ENCODE measurements at regions not wholly inside any gene's neighbourhood (a gene's known extent, or its start where the extent isn't known, plus 50 kb on each side); places are given as distances from the start of the nearest gene placed in this dataset.

DNA sequence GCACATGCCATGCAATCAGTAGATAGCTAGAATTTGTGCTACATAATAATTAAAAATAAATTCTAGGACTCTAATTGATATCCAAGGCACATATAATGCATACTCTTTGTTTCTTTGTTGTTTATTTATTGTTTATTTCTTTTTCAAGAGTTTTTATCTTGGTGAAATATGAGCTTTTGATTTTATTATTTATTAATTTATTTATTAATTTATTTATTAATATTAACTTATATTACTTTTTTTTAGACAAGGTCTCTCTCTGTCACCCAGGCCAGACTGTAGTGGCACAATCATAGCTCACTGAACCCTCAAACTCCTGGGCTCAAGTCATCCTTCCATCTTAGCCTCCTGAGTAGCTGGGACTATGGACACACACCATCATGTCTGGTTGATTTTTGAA lies 519.9 kb downstream of the HAO1 start:
- no peak for ATAC-seq

DNA sequence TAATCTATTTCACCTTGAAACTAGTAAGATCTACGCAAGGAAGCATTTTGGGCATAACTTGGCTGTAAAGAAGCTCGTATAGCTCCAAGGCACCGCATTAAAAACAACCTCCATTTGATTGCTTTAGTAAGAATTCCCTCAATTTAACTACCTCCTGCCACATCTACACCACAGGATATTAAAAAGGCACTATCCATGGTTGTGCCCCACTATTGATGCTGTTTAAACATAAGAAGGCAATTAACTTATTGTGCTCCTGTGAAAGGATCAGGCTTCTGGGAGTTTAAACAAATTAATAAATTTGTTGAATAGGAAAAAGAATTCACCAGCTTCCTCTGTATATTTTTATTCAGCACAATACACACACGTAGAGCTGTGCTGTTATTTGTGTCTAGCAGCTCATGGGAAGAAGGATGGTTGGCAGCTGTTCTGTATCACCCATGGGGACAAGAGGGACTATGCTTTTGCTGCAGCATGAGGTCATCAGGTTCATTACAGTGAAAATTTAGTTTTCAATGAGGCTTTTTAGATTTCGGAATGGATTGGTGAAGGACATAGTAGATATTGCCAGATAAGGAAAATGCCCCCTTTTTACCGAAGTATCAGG lies 513.3 kb downstream of the HAO1 start:
- ATAC-seq = no peak

DNA sequence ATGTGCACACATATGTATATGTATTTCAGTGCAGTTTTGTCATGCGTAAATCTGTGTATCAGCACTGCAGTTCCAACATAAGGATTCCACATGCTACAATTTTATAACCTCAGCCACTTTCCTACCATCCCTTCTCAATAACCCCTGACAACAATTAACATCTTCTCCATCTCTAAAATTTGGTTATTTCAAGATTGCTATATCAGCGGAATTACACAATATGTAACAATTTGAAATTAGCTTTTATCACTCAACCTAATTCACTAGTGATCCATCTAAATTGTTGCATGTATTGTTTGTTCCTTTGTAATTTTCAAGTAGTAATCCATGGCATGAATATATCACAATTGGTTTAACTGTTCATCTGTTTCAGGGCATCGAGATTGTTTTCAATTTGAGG lies 511.3 kb downstream of the HAO1 start:
- ATAC-seq = no peak

DNA sequence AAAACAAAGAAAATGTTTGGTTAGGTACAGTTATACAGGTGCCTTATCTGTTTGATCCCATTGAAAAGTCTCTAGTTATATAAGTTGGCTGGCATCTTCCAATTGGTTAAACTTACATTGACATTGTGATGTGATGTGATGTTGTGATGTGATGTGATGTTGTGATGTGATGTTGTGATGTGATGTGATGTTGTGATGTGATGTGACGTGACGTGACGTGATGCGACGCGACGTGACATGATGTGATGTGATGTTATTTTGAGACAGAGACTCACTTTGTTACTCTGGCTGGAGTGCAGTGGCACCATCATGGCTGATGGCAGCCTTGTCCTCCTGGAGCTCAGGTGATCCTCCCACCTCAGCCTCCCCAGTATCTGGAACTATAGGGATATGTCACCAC lies 507.6 kb downstream of the HAO1 start:
- ATAC-seq = no peak

DNA sequence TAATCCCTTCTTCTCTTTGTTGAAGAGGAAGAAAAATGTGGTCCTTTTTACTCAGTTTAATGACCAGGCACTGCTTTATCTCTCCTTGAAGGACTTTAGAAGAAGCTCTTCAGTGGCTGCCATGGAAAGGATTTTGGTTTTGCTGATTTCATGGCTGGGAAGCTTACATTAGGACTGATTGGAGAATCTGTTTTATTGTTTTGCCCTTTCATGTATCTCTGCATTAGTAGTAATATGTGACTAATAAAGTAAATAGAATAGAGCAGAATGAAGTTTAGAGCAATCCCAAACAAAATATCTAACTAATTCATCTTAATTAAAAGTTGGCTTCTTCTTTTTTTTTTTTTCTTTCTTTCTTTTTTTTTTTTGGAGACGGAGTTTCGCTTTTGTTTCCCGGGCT lies 502.9 kb downstream of the HAO1 start:
- no peak for ATAC-seq

DNA sequence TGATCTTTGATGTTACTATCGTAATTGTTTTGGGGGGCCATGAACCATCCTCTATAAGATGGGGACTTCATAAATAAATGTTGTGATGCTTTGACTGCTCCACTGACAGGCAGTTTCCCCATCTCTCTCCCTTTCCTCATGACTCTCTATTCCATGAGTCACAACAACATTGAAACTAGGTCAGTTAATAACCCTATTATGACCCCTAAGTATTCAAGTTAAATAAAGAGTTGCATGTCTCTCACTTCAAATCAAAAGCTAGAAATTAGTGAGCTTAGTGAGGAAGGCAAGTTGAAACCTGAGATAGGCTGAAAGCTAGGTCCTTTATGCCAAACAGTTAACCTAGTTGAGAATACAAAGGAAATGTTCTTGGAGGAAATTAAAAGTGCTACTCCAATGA lies 491.0 kb downstream of the HAO1 start:
- ATAC-seq = peak; percentile 22

DNA sequence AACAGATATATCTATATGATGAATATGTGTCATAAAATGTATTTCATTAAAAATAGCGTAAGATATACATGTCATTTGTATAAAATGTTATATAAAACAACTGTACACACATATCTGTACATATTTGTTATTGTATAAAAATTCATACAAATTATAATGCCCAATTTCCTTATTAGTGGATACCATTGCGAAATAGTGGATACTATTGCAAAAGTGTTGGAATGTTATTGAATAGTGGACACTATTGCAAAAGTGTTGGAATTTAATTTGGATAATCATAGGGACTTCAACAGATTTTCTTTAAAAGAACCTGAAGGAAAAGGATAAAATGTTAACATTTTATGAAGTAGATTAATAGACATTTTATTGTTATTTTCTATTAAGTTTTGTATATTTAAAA lies 487.4 kb downstream of the HAO1 start:
- no peak for ATAC-seq

DNA sequence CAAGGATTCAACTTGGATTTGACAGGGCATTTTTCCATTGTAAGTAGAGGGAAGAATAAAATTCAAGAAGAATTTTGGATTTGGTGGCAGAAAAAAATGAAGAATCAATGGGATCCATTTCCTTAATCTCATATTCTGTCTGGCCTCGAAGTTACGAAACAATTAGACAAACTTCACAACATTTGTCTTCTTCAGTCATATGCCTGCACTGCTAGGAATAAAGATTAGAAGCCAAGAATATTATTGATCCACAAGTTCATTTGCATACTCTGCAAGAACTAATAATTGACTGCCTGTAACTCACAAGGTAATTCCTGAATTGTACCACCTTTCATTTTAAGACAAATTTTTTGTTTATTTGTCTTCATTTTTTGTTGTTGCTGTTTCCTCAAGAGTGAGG lies 486.2 kb downstream of the HAO1 start:
- no peak for ATAC-seq

DNA sequence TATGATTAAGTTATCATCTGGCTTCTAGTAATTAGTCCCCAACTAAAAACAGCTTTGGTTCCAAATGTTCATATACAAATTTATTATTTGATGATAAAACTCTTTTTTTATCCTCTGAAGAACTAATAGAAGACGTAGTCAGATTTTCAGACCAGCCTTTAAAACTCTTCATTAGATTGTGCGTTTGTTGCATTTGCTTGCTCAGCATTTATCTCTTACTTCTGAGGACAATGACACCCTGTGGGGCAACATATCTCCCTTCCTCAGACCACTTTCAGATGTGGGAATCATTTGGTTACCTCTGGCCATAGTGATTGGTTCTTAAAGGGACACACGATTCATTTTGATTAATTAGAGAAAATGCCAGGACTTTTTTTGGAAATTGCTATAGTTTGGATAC lies 481.8 kb downstream of the HAO1 start:
- ATAC-seq = no peak

DNA sequence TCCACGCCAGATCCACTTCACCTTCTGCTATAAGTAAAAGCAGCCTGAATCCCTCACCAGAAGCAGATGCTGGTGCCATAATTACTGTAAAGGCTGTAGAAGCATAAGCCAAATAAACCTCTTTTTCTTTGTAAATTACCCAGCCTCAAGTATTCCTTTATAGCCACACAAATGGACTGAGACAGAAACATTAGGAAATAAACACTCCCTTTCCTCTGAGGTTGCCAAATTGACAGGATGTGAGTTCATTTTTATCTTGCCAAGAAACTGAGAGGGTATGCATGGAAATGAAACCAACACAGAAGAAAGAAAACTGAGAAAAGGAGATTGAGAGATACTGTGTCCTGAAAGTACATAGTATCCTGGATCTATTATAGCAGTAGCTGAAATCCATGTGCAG lies 481.2 kb downstream of the HAO1 start:
- no peak for ATAC-seq

DNA sequence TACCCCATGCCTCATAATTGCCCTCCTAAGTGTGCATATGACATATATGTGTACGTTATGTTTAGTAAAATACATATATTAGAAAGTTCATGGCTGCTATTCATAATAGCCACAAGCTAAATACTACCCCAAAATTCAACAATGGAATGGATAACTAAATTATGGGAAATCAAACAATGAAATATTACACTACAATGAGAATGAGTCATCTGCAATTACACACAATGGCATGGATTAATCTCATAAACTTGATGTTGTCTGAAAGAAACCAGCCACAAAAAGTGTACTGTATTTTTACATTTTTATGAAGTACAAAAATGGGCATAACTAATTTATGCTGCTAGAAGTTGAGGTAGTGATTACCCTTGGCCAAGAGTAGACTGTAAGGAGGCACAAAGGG lies 477.0 kb downstream of the HAO1 start:
- ATAC-seq = no peak

DNA sequence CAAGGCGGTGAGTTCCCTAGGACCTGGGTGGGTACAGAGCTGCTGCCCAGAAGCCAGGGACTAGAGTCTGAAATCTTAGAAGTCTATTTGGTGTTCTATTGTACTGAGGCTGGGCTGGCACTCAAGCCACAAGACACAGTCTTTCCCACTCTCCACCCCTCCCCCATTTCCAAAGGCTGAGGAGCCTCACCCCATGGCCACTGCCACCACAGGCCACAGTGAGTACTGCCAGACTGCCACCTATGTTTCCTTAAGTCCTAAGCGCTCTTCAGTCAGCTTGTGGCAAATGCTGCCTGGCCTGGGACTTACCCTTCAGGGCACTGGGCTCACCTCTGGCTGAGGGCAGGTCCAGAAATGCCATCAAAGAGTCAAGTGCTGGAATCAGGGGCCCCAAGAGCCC lies 469.3 kb downstream of the HAO1 start:
- ATAC-seq = no peak

DNA sequence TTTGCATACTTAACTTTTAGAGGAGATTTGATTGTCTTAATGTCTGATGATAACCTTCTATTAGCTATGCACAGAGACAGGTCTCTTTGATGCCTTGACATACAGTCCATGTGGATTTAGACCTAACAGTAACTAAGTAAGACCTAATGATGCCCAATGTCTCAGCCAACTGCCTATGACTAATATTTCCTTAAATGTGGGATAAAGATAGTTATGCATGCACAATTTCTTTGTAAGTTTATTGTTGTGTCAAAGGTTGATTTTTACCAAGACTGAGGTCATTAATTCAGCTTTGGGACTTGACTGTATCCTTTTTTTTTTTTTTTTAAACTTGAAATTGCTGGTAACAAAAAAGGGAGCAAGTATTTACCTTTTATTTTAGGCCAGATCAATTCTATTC lies 450.0 kb downstream of the HAO1 start:
- ATAC-seq = no peak

DNA sequence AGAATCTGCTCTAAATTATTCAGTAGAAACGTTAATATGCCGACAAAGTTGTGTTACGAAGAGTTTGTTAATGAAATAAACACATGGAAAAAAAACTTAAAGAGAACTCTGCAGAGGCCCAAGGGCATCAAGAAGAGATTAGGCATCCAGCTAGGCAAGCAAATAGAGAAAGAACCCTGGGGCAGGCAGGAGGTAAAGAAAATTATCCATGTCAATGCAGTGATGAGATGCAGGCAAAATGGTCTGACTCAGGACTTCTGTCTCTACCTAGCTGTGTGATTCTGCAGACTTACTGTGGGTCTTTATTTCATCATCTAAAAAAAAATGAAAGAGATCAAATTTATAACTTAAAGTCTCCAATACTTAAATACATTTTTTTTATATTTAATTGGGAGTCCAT lies 448.0 kb downstream of the HAO1 start:
- no peak for ATAC-seq

DNA sequence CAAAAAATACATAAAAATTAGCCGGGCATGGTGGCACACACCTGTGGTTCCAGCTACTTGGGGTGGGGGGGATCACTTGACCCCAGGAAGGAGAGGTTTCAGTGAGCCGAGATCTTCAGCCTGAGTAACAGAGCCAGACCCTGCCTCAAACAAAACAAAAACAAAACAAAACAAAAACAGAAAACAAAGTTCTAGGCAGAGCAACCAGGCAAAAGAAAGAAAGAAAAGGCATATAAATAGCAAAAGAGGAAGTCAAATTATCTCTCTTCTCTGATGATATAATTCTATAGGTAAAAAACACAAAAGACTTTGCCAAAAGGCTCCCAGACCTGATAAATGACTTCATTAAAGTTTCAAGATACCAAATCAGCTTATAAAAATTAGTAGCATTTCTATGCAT lies 446.9 kb downstream of the HAO1 start:
- no peak for ATAC-seq

DNA sequence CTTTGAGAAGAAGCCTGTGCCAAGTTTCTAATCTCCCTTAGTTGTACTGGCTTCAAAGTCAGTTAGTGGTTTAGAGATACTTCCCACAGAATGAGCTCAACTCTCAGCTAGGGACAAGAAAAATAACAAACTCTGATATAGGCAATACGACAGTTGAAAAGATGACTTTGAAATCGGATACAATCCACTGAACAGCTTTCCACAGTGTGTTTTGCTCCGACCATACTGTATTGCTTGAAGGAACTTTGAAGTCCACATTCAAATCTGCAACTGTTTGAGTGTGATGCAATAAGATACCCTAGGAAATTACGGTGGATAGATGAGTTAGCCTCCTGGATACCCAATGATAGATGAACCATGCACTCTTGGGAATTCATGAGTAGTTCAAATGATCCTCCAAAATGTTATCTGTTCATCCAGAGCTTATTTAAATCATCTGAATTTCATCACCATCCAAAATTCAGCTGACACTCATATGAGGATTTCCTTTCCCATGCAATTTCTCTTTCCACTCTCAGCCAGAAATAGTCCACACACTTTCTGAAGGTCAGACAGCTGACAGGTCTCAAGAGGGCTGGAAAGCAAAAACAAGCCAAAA lies 443.8 kb downstream of the HAO1 start:
- no peak for ATAC-seq

DNA sequence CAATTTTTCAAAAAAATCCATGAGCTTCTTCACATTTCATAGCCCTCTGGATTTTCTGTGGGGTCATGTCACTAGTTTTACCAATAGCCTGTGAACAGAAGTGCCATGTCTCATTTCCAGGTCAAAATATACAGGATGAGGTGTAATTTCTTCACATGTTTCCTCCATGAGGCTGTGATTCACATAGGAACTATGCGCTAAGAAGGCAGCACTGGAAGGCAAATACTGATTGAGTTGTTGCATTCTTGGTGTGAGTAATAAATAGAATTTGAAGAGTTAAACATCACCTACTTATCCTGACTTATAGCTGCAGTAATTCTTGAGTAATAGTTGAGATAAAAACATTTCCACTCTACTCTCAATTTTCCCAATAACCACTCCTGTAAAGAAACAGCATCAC lies 442.3 kb downstream of the HAO1 start:
- ATAC-seq = peak; percentile 25

DNA sequence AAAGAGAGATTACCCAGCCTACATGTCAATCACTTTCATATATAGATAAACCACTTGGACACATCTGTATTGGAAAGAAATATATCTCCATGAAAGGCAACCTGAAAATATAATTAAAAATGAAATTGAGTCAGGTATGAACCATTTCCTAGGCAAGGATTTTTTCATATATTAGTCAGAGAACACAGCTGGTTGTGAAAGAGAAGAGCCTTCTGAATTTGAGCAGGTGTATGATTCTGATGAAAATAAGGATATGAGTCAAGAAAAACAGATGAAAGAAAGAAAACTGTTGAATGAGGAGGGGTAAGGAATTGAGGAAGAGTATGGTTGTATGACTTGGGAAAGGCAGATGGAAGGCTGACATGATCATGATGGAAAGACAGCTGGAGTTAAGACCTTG lies 441.1 kb downstream of the HAO1 start:
- ATAC-seq = no peak

DNA sequence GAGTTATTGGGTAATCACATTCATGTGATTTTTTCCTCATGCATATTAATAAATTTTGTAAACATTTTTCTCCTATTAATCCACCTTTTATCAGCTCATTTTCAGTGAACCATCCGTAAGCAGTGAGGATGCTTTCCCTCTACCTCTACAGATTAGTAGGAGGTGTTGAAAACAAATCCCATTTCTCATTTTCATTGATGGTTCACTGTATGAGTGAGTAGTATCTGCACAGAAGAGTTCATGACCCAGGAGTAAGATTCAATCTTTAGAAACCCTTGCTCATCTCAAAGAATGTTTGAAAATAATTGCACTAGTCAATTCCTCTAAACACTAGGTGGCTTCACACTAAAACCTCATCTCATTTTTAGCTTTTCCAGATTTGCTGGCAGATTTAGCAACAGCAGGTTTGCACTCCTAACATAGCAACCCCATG lies 440.0 kb downstream of the HAO1 start:
- no peak for ATAC-seq

DNA sequence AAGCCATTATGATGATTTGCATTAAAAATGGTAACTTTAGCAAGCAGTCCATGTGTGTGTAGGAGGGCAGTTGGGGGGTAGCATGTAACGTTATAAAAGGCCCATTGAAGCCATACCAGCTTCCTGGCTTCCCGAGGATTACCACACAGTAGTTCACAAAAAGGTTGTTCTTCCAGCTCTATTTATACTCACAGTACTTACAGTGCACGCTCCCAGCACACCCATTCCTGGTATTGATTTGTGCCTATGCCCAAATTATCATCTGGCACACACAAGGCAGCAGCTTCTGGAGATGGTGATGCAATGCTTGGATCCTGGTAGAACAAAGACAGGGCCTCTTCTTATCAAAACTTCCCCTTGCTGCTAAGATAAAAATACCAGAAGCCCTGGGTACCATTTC lies 436.8 kb downstream of the HAO1 start:
- ATAC-seq = no peak

DNA sequence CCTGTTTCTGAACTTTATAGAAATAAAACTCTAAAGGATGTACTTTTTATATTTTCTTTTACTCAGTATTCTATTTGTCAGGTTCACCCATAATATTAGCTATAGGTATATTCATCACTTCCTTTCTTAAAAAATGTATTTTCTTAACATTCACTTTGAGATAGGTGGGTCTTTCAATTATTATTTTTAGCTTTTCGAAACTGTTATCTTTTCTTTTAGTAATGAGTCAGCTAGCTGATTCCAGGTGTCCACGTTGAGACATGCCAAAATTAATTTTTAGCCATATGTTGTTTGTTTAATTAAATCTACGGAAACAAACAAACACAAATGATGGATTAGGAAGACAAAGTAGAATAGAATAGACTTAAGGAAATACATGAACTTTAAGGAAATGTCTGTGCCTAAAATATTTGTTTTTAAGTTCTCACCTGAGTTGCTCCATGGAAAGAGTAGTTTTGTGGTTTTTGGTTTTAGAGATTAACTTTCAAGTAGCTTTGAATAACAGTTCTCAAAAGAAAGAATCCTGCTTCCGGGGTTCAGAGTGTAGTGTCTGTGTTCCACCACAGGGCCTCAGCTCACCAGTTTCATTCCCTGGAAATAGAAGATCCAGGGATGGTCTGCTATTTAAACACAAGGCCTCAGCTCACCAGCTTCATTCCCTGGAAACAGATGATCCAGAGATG lies 435.0 kb downstream of the HAO1 start:
- no peak for ATAC-seq

DNA sequence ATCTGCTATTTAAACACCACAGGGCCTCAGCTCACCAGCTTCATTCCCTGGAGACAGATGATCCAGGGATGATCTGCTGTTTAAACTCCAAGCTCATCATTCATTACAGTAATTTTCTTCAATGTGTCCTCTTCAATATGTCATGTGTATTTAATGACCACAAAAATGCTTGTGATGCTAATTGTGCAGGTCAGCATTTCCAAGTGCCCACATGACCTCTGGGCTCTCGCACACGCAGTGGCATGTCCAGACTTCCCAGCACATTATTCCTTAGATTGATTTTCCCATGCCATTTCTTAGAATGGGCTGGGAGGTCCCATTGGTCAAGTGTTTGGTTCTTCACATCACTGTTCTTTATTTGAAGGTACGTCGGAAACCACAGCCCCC lies 434.4 kb downstream of the HAO1 start:
- ATAC-seq = no peak

DNA sequence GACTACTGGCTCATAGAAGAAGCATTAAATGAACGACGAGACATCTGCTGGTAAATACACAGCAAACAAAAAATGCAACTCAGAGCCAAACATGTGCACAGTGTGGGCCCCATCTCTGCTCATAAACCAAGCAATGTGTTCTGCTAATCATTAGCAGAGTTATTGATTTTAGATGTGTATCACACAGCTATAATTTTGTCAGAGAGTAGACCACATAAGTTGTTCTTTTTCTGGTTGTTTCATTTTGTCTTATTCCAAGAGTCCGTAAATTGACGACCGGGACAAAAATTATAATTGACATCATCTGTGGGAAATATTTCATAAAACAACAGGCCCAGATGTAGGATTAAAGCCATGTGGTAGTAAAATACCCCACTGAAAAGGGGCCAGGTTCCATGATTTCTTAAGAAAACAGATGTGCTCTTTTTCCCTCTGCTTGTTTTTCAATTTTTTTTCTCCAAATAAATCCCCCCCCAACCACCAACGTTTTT lies 423.6 kb downstream of the HAO1 start:
- ATAC-seq = no peak

DNA sequence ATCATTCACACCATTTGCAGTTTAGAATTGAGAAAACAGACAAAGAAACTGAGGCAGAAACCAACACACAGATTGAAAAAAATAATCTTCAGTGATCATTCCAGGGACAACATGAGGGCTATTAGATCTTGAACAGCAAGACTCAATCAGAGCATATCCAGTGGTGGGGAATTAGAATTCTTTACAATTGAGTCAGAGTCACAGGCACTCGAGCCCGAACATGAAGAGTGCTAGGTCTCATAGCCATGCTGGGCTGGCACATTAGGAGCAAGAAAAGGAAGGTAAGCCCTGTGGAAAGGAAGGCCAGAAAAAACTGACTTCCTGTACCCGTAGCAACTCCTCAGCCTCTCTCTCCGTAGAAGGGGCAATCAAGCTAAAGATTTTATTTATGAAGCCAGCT lies 419.9 kb downstream of the HAO1 start:
- ATAC-seq = no peak

DNA sequence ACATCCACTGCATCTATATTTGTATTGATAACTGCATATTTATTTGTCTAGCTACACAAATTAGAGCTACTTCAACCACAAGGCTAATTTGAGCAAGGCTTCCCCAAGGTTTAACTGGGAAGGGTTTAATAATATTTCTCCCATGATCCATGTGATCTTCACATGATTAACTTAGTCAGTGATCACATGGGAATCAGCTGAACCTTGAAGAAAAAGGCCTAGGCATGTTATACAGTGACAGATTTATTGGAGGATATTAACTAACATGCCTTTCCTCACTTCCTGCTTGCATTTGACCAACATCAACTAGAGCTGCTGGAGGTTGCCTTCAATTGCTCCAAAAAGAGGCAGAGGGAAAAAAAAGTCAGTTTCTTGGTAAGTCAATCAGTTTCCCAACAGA lies 417.0 kb downstream of the HAO1 start:
- no peak for ATAC-seq
